NCI-H128 (cell line): ENCODE measurements at regions not wholly inside any gene's neighbourhood (a gene's known extent, or its start where the extent isn't known, plus 50 kb on each side); places are given as distances from the start of the nearest gene placed in this dataset.
A peak's percentile ranks its signal among the peaks of the same experiment; 100 is the strongest.
"Not testable (repeated sequence)": the region's sequence is repeated elsewhere in the genome, so short reads cannot be mapped to it uniquely, and the experiment has no call there.

Source experiments
- DNase-seq: peaks from one replicate; lab custom pipeline; 2025; ENCODE audit not compliant: unreplicated experiment; lab: John Stamatoyannopoulos, UW

GRCh38 chr5:153939101-153939500 is 99.6 kb downstream of the FAM114A2 start:
- no peak for DNase-seq

- no peak for DNase-seq
Observed at GRCh38 chr5:153938191-153938842, 100.4 kb downstream of the FAM114A2 start.

GRCh38 chr5:153937661-153938060 is 101.0 kb downstream of the FAM114A2 start:
- DNase-seq: no peak

- DNase-seq: not testable (repeated sequence)
Observed at GRCh38 chr5:153935151-153935550, 103.6 kb downstream of the FAM114A2 start.

- DNase-seq: no peak
Observed at GRCh38 chr5:153926201-153926600, 112.5 kb downstream of the FAM114A2 start.

GRCh38 chr5:153919161-153919560 is 119.5 kb downstream of the FAM114A2 start:
- DNase-seq: no peak

- no peak for DNase-seq
Observed at GRCh38 chr5:153907170-153907775, 131.4 kb downstream of the FAM114A2 start.

- no peak for DNase-seq
Observed at GRCh38 chr5:153905219-153905618, 133.5 kb downstream of the FAM114A2 start.

GRCh38 chr5:153903321-153903720 is 135.4 kb downstream of the FAM114A2 start:
- no peak for DNase-seq

- no peak for DNase-seq
Observed at GRCh38 chr5:153902016-153902415, 136.7 kb downstream of the FAM114A2 start.

GRCh38 chr5:153901449-153901848 is 137.3 kb downstream of the FAM114A2 start:
- no peak for DNase-seq

- DNase-seq: no peak
Observed at GRCh38 chr5:153900703-153901395, 137.9 kb downstream of the FAM114A2 start.

GRCh38 chr5:153899746-153900145 is 139.0 kb downstream of the FAM114A2 start:
- no peak for DNase-seq

GRCh38 chr5:153896701-153897100 is 142.0 kb downstream of the FAM114A2 start:
- peak; percentile 41 for DNase-seq

- no peak for DNase-seq
Observed at GRCh38 chr5:153896117-153896516, 142.6 kb downstream of the FAM114A2 start.

- DNase-seq: no peak
Observed at GRCh38 chr5:153895266-153895665, 143.4 kb downstream of the FAM114A2 start.

- no peak for DNase-seq
Observed at GRCh38 chr5:153893817-153894216, 144.9 kb downstream of the FAM114A2 start.

GRCh38 chr5:153891394-153891793 is 147.3 kb downstream of the FAM114A2 start:
- DNase-seq: no peak

- no peak for DNase-seq
Observed at GRCh38 chr5:153888781-153889180, 149.9 kb downstream of the FAM114A2 start.

- no peak for DNase-seq
Observed at GRCh38 chr5:153885141-153885540, 153.6 kb downstream of the FAM114A2 start.

- DNase-seq: no peak
Observed at GRCh38 chr5:153884612-153884957, 154.1 kb downstream of the FAM114A2 start.

- no peak for DNase-seq
Observed at GRCh38 chr5:153883854-153884611, 154.7 kb downstream of the FAM114A2 start.
